ENCODE measurements at regions not wholly inside any gene's neighbourhood (a gene's known extent, or its start where the extent isn't known, plus 50 kb on each side); places are given as distances from the start of the nearest gene placed in this dataset.

DNA sequence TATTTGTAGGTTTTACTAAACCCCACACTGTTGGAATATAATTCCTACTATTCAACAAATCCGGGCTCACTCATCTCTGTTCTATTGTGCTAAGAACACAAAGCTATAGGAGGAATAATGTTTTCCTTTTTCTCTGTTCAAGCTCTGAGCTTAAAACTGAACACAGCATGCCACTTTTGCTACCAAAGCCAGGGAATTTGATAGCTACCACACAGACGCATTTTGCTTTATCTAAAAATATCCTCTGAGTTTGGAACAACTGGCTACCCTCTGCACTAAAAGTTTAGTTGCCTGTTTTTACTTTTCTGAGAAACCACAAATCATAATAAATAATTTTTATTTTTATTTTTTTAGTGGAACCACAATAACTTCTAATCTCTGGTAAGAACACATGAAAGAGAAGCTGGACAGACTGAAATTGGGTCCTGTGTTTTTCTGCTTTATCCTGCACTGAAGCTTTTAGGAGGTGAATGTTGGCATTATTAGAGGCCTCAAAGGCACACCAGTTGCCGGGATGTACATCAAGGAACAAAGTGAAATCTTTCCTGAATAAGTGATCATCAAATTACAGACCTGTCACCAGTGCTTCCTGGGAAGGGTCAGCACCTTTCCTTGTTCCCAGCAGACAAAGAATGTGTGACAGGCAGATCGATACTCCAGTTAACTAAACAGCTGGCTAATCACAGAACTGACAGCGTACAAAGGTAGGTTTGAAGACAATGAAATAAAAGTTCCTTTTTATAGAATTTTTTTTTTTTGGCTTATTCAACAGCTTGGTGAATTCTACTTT is 523.2 kb upstream of the TENM4 start:
- DNase-seq: no peak

DNA sequence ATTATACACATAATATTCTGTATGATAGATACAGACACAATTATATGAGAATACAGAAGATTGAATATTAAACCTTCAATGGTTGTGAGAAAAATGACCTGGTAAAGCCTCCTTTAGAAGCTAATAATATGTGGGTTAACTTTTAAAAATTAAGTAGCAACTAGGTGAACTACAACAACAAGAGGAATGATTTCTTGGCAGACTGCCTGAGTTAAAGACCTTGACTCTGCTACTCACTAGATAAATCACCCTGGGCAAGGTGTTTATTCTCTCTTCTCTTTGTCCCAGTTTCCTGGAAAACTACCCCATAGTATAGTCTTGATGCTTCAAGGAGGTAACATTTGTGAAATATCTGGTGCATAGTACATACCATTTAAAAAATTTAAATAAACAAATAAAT is 519.6 kb upstream of the TENM4 start:
- no peak for DNase-seq

DNA sequence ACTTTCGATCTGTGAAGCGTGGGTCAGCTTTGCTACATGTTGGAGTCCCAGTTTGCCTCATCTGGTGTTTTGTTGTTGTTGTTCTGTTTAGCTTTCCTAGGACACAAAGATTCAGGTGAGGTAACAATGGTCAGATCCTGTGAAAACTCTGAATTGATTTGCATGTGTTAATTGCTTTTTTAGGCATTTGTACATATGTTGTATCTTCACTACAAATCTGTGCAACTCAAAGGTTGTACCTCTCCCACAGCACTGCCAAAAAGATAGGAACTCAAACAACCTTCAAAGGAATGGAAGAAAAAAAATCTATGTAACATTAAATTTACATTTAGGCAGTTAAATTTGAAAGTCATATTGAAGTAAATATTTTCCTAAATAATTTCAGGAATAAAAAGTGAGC is 518.5 kb upstream of the TENM4 start:
- no peak for DNase-seq

DNA sequence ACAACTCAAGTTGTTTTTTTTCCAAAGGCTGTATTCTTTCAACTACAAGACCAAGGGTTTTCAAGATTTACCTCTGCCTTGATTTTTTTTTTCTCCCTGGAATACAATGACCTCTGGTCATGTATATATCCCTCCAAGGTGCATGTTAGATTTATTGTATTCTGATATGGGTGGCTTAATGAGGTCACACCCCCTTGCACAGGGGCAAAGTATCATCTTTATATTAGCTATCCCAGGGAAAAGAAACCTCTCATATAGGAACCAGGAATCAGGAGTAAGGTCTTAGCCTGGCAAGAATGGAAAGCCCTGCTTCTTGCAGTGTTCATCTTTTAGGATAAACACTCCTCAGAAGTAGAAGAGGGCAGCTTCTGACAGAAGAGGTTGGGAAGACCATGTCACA is 516.9 kb upstream of the TENM4 start:
- no peak for DNase-seq

DNA sequence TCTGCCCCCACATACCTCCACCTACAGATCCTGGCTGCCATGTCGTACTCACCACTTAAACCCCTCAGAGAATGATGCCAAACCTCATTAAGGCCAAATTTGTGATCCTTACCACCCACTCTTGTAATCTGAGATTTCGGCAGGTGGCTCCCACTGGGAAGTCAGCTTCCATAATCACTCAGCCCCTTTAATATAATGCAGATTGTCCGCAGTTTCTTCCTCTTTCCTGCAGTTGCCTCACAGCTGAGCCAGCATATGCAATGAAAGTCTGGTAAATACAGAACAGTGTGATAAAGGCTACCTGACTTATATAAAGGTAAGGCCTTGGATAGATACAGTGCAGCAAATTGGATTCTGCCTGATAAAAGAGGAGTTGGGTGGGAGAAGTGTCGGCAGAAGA is 515.2 kb upstream of the TENM4 start:
- DNase-seq: no peak

DNA sequence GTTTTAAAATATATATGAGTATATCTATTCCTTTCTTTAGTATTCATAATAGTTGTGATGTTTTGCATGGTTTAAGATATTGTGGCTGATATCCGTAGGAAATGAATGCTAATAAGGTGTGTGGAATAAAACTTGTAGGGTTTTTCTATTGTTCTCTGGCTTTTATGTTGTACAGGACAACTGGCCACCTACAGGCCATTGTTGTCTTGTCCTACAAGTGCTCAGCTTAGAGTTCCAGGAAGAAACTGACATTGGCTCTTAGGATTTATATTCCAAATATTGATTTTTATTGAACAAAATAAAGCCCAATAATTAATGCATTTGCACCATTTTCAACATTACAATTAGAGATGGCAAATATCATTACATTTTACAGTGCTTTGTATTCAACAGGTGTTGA is 512.8 kb upstream of the TENM4 start:
- DNase-seq: no peak

DNA sequence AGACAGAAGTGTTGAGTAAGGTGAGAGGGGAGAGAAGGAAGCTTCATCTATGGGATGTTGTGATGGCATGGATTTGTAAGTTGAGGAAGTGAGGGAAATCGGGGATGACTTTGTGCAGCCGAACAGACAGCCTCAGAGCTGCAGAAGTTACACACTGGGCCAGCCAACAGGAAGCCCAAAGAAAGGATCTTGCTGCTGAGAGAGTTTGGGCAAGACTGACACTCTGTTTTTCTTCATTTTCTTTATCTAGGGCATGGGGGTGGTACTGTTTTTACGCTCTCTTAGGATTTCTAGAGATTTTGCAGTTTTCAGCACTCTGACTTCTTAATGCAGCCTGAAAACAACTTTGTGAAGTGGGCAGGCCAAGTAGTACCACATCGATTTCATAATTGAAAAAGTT is 509.9 kb upstream of the TENM4 start:
- DNase-seq: no peak

DNA sequence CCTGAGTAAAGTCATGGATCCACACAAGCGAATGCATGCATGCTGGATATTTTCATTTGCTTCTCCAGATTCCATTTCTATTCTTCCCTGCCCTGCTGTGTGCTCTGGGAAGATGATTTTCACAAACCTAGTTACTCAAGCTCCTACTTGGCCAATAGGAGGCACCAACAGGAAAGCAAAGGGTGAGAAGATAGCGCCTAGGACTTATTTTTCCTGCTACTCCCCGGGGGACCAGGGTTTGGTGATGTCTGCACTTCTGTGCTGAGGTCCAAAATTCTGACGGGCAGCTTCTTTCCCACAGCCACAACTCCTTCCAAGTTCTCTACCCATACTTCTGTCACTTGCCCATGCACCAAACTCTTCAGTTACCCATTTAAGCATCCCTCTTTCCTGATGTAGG is 509.3 kb upstream of the TENM4 start:
- DNase-seq: no peak

DNA sequence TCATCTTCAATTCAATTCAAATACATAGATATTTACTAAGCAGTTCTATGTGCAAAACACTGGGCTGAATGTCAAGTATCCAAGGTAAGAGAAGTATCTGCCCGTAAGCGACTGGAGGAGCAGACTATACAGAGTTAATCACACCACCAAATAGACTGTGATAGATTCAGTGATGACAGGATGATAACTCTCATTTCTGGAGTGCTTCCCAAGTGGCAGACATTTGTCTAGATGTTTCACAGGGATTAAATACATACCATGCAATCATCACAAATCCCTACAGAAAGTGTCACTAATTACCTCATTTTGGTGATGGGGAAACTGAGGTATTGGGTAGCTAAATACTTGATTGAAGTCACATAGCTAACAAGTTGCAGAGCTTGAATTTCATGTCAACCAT is 508.7 kb upstream of the TENM4 start:
- DNase-seq: no peak

DNA sequence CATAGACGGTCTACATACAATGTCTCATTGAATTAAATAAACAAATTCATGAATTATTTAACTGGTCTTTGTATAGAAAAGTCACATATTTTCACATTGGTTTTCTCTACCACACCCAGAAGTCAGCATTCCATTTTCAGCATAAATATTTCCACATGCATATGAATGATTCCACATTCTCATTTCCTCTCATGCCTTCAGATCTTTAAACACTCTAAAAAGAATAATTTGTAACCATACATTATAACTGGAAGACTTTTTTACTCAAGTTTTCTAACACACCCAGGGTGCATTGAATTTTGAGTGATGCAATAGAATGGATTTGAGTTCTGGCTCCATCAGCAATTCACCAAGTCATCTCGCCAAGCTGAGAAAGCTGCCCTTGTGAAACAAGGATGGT is 501.8 kb upstream of the TENM4 start:
- no peak for DNase-seq

DNA sequence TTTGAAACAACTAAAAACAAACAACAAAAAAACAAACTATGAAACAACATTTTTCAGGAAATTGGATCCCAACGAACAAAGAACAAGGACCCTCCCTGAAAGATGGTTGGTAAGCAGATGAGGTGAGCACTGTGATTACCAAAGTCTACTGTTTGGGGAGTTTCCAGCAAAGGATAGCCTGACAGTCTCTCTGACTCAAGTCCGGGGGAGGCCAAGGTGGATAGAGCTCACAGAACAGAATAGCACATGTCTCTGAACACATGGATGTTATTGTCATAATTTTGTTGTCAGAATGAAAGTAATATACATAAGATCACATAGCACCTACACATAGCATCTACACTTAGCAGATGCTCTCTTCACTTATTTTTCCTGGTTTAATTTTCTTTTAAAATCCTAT is 501.3 kb upstream of the TENM4 start:
- no peak for DNase-seq

DNA sequence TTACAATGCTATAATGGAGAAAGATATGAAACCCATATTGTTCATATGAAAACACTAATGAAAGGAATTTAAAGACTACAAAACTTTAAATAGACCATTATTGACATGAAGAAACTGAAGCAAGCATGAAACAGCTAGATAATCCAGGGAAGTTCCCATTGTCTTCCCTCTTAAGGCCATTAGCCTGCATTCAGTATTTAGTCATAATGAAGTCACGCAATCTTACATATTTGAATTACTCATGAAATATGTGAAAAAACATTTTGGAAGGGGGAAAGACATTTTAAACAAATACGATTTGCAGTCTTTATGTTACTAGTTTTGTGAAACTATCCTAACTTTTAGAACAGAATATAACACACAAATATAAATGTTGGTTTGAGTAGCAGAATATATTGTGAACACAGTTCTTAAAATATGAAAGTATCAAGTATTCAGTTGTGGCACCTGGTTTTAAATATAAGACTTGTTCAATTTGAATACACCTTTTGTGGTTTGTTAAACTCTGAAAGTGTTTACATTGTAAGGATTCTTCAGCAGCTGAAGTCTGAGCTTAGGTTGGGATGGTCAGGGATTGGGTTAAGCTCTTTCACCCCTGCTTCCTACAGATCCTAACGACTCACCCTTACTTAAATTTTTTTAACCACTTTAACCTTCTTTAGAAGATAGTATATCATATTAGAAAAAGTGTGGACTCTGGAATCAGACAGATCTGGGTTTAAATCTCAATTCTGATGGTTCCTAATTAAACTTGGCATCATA is 500.3 kb upstream of the TENM4 start:
- DNase-seq: no peak

DNA sequence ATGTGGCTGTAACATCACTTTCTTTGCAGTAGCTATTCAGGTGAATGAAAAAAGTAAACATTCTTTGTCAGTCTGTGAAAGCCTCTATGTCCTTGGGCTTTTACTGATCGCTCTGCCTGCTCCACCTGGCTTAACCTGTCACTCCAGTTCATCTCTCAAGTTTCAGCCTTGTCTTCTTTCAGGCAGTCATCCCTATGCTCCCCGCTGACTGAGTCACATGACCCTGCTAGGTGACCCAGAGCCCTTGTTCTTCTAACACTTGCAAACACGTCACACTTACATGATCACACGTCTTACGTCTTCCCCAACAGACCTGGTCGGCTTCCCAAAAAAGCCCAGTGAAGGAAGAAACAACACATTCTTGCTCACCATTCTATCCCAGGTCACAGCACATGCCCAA is 499.3 kb upstream of the TENM4 start:
- no peak for DNase-seq

DNA sequence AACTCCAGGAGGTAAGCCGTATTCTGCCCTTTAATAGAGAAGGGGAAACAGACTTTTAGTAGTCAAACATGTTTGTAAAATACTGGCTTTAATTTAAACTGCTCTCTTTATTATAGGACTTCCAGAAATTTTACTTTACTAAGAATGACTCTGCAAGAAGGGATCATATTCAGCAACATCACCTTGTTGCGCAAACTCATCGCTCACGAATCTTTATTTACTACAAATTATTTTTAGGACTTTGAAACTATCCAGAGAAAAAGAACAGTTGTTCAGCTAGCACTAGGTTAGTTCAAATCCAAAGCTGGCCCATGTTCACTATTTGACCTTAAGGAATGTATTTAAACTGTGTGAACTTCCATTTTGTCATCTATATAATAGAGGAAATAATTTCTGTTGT is 498.3 kb upstream of the TENM4 start:
- no peak for DNase-seq

DNA sequence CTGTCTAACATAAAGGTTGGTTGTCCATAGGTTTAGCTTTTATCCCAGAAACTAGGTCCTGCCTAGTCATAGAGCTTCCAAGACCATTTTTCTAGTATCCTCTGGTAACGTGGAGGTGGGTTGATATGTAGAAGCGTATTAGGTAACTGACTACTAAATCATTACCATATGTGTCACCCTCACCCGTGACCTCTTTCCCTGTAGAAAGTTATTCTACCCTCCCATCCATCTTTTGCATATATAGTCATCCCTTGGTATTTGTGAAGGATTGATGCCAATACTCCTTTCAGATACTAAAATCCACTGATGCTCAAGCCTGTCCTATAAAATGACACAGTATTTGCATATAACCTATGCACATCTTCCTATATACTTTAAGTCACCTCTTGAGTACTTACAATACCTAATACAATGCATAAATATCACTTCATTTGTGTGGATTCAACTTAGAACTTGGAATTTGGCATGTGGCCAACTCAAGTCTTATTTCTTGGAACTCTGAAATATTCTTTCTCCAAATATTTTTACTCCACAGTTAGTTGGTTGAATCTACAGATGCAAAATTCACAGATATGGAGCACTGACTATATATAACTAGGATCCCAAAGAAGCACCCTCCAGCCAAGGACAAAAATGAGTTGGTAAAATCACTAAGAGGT is 497.0 kb upstream of the TENM4 start:
- no peak for DNase-seq

DNA sequence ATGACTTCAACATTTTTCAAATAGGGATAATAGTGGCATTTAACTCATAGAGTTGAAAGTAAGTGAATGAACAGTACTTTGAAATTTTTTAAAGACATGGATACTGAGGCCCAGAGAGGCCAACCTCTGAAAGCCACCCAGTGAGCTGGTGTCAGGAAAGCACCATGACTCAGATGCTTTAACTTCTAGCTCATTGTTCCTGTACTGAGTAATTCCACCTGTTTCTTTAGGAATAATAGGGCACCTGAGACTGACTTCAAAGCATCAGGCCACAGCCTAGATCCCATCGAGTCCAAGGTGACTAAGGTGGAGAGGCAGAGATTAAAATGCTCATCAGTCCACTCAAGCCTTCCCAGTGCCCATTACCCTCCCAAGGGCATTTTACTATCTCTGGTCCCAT is 491.8 kb upstream of the TENM4 start:
- no peak for DNase-seq

DNA sequence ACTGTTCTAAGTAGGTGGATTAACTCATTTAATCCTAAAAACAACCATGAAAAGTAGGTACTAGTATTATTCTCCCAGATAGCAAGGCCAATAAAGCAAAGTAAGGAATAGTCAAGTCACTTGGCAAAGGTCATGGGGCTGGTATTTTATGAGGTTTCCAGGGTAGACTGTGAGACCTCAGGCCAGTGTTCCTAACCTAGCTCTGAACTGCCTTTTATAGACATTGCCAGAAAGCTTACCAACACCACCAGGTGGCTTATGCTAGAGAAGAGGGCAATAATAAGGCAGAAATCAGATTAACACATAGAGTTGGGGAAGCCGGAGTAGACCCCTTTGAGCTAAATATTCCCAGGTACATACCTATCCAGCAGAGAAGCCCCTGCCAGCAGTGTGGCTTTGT is 490.9 kb upstream of the TENM4 start:
- DNase-seq: no peak

DNA sequence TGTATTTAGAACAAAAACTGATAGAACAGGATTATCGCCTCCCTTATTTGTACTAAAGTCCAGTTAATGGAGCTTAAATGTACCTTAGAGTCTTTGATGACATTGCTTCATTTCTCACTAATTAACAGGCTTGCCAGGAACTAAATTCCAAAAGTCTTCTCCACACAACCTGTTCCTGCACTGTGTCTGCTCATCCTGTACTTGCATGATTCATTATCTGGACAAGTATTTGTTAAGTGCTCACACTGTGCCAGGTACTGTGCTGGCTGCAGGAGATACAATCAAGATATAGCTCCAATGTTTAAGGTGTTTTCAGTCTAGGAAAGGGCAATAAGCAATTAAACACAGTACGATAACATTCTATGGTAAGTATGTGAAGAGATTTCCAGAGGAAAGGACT is 485.9 kb upstream of the TENM4 start:
- DNase-seq: no peak

DNA sequence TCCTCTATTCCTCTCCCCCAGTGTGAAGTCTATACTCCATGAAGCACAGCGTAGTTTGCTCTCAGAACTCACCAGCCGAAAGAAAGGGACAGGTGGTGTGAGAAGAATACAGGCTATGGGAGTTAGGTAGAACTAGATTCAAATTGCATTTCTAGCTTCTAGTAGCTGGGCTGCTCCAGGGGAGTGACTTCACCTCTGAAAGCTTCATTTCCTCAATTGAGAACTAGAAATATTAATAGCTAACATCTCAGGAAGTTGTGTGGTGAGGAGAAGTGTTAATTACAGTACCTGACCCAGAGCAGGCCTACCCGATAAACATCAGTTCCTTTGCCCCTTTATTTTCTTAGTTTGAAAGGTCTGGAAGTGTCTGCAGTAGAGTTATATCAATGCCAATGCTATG is 484.7 kb upstream of the TENM4 start:
- no peak for DNase-seq

DNA sequence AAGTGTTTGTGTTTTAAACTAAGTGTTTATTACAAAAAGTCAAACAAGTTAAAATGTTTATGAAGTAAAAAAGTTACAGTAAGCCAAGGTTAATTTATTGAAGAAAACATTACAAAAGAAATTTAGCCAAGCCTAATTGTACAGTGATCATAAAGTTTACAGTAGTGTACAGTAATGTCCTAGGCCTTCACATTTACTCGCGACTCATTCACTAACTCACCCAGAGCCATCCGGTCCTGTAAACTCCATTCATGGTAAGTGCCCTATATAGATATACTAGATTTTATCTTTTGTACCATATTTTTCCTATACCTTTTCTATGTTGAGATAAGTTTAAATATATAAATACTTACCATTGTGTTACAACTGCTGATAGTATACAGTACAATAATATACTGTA is 481.8 kb upstream of the TENM4 start:
- no peak for DNase-seq

DNA sequence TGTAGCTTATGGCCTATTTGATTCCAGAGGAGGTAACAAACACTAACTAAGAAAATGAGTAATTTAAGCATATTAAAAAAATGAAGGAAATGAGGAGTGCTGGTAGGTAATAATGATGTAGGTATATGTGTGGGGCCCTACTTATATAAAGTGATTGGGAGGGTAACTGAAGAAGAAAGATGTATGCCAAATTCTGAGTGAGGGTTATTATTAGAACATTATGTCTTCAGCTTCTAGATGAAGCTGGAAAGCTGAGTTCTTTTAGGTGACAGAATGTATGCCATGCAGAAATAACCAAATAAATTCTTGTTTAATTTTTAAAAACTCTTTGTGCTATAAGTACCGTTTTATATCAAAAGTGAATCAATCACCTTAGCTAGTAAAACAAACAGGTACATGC is 479.6 kb upstream of the TENM4 start:
- no peak for DNase-seq

DNA sequence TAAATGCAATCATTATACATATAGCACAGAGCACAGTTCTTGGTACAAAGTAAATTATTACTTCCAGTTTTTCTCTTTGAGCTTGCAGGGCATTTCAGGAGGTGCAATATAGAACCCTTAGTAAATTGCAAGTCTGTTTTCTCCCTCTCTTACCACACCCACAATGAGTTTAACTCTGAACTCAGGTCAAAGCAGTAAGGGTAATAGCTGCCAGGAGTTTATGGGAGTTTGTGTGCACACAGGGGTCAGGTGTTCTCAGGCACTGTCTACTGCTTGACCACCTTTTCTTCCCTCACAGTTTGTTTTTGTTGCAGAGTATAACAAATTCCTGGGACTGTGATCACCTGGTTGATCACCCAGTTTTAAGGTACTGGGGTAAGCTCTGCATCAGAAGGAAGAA is 478.5 kb upstream of the TENM4 start:
- DNase-seq: no peak

DNA sequence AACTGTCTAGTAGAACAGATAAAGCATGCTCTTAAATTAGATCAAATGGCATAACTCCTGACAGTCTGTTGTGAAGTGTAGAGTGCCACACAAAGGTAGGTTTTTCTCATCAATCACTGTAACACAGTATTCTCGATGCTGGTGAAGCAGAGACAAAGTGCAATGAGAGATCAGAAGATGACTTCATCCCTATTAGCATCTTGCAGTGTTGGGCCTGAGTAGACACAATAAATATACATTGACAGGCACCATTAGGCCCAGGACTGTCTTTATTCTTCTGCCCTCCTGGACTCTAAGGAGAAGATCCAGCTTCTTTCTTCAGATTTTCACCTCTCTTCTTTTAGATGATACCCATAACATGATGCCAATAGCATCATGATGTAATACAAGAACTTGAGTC is 478.0 kb upstream of the TENM4 start:
- DNase-seq: no peak

DNA sequence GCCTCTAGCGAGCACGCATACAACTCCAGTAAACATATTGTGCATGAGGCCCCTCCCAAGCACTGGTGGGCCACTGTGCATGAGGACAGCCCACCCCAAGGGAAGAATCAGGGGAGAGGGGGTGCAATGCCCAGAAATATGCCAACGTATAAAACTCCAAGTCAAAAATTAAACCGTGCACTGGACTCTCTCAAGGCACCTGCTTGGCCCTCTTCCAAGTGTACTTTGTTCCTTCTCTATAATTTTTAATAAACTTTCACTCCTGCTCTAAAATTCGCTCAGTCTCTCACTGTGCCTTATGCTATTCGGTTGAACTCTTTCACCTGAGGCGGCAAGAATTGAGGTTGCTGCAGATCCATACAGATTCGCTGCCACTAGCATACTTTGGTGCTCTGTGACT is 465.3 kb upstream of the TENM4 start:
- DNase-seq: no peak
